ENCODE measurements at regions not wholly inside any gene's neighbourhood (a gene's known extent, or its start where the extent isn't known, plus 50 kb on each side); places are given as distances from the start of the nearest gene placed in this dataset.

- Histone ChIP-seq H3K4me3 (ENCODE audit: insufficient read depth, low read length) (no peak overlapping the region), H3K27ac (ENCODE audit: low read depth, low read length) (no peak overlapping the region), H3K4me1 (ENCODE audit: insufficient read depth, low read length) (peaks cover 22% of the 10 kb centered on the region), H3K79me2 (ENCODE audit: insufficient read depth, low read length) (no peaks in the 10 kb centered on the region), H3K4me2 (ENCODE audit: insufficient read depth, low read length) (no peak overlapping the region), H3K9me3 (ENCODE audit: low read depth, low read length) (no peaks in the 10 kb centered on the region), H2AFZ (ENCODE audit: low read length) (no peak overlapping the region), H3K36me3 (ENCODE audit: insufficient read depth, low read length) (no peaks in the 10 kb centered on the region), H4K20me1 (ENCODE audit: insufficient read depth, low read length) (no peaks in the 10 kb centered on the region), H3K27me3 (ENCODE audit: insufficient read depth, low read length) (no peaks in the 10 kb centered on the region)
- TF ChIP-seq, protein P1, sequence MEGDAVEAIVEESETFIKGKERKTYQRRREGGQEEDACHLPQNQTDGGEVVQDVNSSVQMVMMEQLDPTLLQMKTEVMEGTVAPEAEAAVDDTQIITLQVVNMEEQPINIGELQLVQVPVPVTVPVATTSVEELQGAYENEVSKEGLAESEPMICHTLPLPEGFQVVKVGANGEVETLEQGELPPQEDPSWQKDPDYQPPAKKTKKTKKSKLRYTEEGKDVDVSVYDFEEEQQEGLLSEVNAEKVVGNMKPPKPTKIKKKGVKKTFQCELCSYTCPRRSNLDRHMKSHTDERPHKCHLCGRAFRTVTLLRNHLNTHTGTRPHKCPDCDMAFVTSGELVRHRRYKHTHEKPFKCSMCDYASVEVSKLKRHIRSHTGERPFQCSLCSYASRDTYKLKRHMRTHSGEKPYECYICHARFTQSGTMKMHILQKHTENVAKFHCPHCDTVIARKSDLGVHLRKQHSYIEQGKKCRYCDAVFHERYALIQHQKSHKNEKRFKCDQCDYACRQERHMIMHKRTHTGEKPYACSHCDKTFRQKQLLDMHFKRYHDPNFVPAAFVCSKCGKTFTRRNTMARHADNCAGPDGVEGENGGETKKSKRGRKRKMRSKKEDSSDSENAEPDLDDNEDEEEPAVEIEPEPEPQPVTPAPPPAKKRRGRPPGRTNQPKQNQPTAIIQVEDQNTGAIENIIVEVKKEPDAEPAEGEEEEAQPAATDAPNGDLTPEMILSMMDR (IDR thresholded peaks at IDR 0.05; ENCODE audit: extremely low read depth, low read depth, low read length) = no peak
- DNase-seq (ENCODE audit: insufficient read length, low spot score, missing footprints) = no peak
Measured at GRCh38 chr1:219461981-219462400, 150.9 kb downstream of the ZC3H11B start.

GRCh38 chr1:219460896-219461815 is 151.7 kb downstream of the ZC3H11B start:
- H3K9me3 ChIP-seq (ENCODE audit: low read depth, low read length) = no peaks in the 10 kb centered on the region
- no peak for DNase-seq (ENCODE audit: insufficient read length, low spot score, missing footprints)
- TF ChIP-seq, protein P1 (IDR thresholded peaks at IDR 0.05; ENCODE audit: extremely low read depth, low read depth, low read length) = no peak
- H3K4me3 ChIP-seq (ENCODE audit: insufficient read depth, low read length) = no peak overlapping the region
- no peaks in the 10 kb centered on the region for H4K20me1 ChIP-seq (ENCODE audit: insufficient read depth, low read length)
- H3K4me1 ChIP-seq (ENCODE audit: insufficient read depth, low read length) = peaks cover 22% of the 10 kb centered on the region
- H3K27me3 ChIP-seq (ENCODE audit: insufficient read depth, low read length) = no peaks in the 10 kb centered on the region
- no peak overlapping the region for H3K4me2 ChIP-seq (ENCODE audit: insufficient read depth, low read length)
- peak overlapping the region; percentile 20 for H2AFZ ChIP-seq (ENCODE audit: low read length)
- H3K79me2 ChIP-seq (ENCODE audit: insufficient read depth, low read length) = no peaks in the 10 kb centered on the region
- H3K36me3 ChIP-seq (ENCODE audit: insufficient read depth, low read length) = no peaks in the 10 kb centered on the region
- no peak overlapping the region for H3K27ac ChIP-seq (ENCODE audit: low read depth, low read length)

GRCh38 chr1:219460081-219460895 is 152.6 kb downstream of the ZC3H11B start:
- DNase-seq (ENCODE audit: insufficient read length, low spot score, missing footprints) = no peak
- Histone ChIP-seq H2AFZ (ENCODE audit: low read length) (no peak overlapping the region), H3K36me3 (ENCODE audit: insufficient read depth, low read length) (no peaks in the 10 kb centered on the region), H3K4me3 (ENCODE audit: insufficient read depth, low read length) (no peak overlapping the region), H3K27ac (ENCODE audit: low read depth, low read length) (no peak overlapping the region), H4K20me1 (ENCODE audit: insufficient read depth, low read length) (no peaks in the 10 kb centered on the region), H3K79me2 (ENCODE audit: insufficient read depth, low read length) (no peaks in the 10 kb centered on the region), H3K4me1 (ENCODE audit: insufficient read depth, low read length) (peaks cover 16% of the 10 kb centered on the region), H3K27me3 (ENCODE audit: insufficient read depth, low read length) (no peaks in the 10 kb centered on the region), H3K4me2 (ENCODE audit: insufficient read depth, low read length) (no peak overlapping the region), H3K9me3 (ENCODE audit: low read depth, low read length) (no peaks in the 10 kb centered on the region)
- TF ChIP-seq, protein P1 (IDR thresholded peaks at IDR 0.05; ENCODE audit: extremely low read depth, low read depth, low read length) = no peak
